ENCODE measurements at regions not wholly inside any gene's neighbourhood (a gene's known extent, or its start where the extent isn't known, plus 50 kb on each side); places are given as distances from the start of the nearest gene placed in this dataset.

- DNase-seq (ENCODE audit: low spot score), result peak; percentile 51
Measured at GRCh38 chr4:147360301-147360700, 120.6 kb upstream of the EDNRA start.

- peak; percentile 68 for DNase-seq (ENCODE audit: low spot score)
Measured at GRCh38 chr4:147361726-147362125, 119.2 kb upstream of the EDNRA start.

DNA sequence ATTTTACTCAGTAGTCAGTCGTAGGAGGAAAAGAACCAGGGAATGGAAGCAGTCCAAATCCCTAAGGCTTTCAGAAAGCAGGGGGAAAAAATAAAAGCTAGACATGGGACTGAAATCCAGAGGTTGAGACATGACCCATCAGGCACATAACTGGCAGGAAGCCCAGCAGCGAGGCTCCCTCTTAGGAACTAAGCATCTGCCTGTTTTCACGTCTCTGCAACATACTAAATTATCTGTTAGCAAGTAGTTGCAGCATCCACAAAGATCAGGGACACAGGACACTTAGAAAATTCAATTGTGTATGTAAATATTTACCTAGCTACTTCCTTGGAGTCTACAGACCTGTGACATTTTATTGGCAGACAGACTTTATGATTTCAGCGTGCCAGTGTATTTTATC, 118.0 kb upstream of the EDNRA start:
- no peak for DNase-seq (ENCODE audit: low spot score)

DNA sequence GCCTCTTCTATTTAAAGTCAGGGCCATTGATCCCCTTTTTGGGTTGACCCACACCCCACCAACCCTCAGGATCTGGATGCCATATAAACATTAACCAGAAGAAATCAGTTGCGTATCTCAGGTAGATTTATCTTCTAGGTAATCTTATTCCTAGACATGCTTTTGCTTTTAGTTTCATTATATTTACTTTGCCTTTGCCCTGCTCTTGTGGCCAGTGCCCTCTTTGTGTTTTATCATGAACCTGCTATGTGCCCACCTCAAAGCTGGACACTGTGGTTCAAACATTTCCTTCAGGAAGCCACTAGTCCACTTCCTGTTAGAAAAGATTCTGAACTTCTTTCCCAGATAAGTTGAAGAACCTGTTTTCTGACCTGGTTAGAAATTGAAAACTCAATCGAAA, 117.4 kb upstream of the EDNRA start:
- DNase-seq (ENCODE audit: low spot score), result no peak

DNA sequence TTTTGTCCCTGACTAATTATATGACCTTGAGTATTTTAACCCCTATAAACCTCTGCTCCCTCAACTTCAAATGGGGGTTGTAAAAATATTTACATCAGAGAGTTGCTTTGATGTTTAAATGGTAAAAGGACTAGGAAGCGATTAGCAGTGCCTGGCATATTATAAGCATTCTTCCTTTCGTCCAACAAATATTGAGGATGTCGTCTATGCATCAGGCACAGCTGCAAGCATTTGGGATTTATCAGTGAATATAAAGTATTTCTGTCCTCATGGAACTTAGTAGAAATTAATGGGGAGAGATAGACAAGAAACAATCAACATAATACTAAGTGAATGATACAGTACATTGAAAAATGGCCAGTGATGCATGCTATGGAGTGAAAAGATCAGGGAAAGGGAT, 115.5 kb upstream of the EDNRA start:
- DNase-seq (ENCODE audit: low spot score), result no peak

DNA sequence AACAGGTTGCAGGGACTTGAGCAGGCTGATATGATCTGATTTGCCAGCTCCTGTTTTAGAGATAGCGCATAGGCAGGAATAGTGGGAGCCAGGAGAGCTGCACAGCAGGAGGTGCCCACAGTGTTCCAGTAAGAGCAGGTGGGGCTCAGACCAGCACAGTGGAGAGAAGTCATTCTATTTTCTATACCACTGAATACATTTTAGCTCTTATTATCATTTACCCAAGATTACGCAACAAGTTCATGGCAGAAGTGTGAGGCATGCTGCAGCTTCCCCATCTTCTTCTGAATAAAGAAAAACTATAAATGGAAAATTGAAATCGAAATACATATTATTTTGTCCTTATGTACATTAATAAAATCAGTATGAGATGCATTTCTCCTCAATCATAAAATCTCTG, 114.7 kb upstream of the EDNRA start:
- DNase-seq (ENCODE audit: low spot score), result no peak

DNA sequence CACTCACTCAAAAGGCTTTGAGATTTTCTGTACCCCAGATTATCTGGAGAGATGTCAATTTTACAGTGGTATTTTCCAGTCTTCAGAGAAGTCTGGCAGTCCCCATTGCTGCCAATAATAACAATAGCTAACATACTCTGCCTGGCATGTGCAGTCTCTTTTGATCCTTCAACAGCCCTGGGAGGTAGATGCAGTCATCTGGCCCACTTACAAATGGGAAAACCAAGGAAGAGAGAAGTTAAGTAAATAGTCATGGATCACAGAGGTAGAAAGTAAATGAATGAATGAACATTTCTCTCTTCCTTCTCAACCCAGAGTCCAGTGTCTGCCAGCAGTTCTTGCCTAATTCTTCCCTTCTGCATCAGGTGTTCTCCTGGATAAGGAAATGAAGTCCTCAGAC, 113.0 kb upstream of the EDNRA start:
- DNase-seq (ENCODE audit: low spot score), result no peak

- DNase-seq (ENCODE audit: low spot score), result no peak
Measured at GRCh38 chr4:147368948-147369347, 111.9 kb upstream of the EDNRA start.

GRCh38 chr4:147370473-147370872, 110.4 kb upstream of the EDNRA start:
- no peak for DNase-seq (ENCODE audit: low spot score)

DNA sequence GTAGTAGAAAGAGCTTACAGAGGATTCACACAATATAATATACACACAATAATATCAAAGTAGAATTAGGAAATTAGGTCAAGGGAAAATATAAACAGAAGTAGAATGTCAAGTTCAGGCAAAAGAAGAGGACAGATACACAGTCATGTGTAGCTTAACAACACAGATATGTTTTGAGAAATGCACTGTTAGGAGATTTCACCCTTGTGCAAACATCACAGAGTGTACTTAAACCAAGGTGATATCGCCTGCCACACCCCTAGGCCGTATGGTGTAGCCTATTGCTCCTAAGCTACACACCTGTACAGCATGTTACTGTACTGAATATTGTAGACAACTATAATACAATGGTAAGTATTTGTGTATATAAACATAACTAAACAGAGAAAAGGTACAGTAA, 110.0 kb upstream of the EDNRA start:
- no peak for DNase-seq (ENCODE audit: low spot score)

GRCh38 chr4:147371661-147372060, 109.2 kb upstream of the EDNRA start:
- no peak for DNase-seq (ENCODE audit: low spot score)

DNA sequence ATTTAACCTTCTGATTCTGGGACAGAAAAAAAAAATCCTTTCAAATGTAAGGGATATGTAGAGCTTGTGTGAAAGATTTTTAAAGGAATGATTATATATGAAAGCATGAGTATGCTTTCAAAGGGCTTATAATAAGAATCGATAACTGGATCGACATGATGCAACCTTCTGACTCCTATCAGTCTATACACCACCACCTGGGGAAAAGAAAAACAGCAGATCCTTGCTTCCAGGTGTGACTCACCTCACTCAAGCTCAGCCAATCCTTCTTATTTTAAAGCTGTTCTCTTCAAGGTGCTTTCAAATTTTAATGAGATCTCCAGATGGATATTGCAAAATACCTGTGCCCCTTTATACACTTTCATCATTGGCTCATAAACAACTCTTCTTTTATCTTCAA, 102.1 kb upstream of the EDNRA start:
- no peak for DNase-seq (ENCODE audit: low spot score)

GRCh38 chr4:147381749-147382148, 99.1 kb upstream of the EDNRA start:
- DNase-seq (ENCODE audit: low spot score), result no peak

GRCh38 chr4:147388018-147388417, 92.9 kb upstream of the EDNRA start:
- no peak for DNase-seq (ENCODE audit: low spot score)

DNA sequence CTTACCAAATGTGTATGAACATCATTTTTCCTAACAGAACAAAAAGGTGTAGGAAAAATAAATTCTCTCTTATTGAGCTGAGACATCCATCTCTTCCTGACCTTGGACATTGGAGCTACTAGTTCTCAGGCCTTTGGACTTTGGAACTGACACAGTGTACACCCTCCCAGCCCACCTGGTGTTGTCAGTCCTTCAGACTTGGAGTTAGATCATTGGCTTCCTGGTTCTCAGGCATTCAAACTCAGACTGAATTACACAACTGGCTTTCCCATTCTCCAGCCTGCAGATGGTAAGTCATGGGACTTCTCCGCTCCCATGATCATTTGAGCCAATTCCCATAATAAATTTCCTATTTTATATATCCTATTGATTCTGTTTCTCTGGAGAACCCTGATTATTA, 84.8 kb upstream of the EDNRA start:
- no peak for DNase-seq (ENCODE audit: low spot score)

- DNase-seq (ENCODE audit: low spot score), result no peak
Measured at GRCh38 chr4:147398556-147398955, 82.3 kb upstream of the EDNRA start.

GRCh38 chr4:147400721-147401120, 80.2 kb upstream of the EDNRA start:
- DNase-seq (ENCODE audit: low spot score), result no peak

DNA sequence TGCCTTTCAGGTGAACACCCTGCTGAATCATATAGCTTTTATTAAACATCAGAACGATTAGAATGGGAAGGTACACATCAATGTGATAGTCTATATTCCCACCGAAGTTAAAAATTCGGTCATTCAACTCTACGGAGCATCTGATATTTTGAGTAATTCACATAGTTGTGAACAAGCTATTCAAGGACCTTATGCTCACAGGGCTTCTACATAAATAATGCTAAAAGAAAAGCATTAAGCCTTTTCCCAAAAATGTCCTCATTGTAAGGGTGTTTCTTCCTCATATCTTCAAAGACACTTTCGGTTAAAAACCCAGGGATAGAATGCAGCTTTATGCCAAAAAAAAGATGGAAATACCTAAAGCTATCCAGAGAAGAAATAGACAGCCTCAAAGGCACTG, 79.7 kb upstream of the EDNRA start:
- DNase-seq (ENCODE audit: low spot score), result no peak

DNA sequence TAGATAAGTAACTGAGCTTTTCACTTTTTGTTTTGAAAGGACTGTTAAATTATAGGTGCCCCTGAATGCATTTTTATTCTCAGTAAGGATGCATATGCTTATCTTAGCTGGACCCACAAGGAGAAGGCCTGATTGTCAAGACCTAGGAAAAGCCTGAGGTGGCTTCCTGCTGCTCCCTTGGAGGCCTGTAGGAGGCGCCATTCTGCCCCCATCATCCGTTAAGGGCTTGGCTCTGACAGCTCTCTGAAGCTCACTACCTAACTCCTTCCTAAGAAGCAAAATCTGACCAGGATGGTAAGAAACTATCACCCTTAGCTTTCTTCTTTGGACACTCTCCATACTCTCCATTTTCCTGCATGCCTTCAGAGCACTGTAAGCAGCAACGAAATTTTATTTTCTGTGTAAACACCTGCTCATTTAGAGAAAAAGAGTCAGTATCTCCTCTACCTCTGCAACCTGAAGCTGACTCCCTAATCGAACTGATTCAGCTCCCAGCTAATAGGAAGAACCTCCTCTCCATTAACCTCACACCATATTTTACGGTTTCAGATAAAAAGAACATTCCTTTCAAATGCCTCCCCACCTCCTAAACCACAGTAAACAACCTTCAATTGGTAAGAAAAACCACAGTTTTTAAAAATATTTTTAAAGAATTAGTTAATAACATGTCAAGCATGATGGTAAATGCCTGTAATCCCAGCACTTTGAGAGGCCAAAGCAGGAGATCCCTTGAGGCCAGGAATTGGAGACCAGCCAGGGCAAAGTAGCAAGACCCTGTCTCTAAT, 73.4 kb upstream of the EDNRA start:
- DNase-seq (ENCODE audit: low spot score), result peak; percentile 6

DNA sequence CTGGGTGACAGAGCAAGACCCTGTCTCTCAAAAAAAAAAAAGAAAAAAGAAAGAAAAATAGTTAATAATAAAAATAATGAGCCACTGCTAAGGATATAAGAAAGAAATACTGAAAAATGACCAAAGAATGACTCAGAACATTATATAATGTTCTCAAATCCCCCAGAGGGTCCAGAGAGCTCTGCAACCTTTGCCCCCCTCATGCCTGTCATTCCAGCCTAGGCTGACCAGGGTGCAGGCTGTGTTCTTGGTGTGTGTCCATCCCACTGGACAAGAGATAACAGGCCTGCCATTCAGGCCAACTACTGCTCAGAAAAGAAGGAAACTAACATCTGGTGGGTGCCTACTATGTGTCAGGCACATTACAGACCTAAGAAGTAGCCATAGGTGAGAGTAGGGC, 72.7 kb upstream of the EDNRA start:
- no peak for DNase-seq (ENCODE audit: low spot score)

- no peak for DNase-seq (ENCODE audit: low spot score)
Measured at GRCh38 chr4:147409350-147409749, 71.5 kb upstream of the EDNRA start.

GRCh38 chr4:147418226-147418625, 62.7 kb upstream of the EDNRA start:
- no peak for DNase-seq (ENCODE audit: low spot score)

- DNase-seq (ENCODE audit: low spot score), result no peak
Measured at GRCh38 chr4:147421456-147421855, 59.4 kb upstream of the EDNRA start.

DNA sequence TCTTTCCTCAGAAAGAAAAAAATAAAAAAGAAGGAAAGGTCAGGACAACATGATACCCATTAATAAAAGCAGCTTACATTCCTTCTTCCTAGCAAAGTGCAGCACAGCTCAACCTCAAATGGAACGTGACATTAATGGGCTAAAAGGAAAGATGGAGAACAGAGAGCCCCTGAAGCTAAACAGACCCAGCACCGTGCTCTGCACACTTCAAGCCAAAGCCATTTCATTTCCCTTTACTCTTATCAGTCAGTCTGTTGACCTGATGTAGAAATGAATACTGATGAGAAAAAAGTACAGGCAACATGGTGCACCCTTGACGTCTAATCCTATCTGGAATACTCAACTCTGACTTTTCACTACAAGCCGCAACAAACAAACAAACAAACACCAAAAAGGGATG, 57.7 kb upstream of the EDNRA start:
- no peak for DNase-seq (ENCODE audit: low spot score)

Measured in H4 (cell line).